CD4-positive, alpha-beta T cell (primary cell): ENCODE measurements at regions not wholly inside any gene's neighbourhood (a gene's known extent, or its start where the extent isn't known, plus 50 kb on each side); places are given as distances from the start of the nearest gene placed in this dataset.

ENCODE experiments used
- ATAC-seq: fragments of 200-7000 bp; cut with Tn5 transposase; one replicate; pipeline ENCODE4 v1.10.0; 2022; ENCODE audit warnings: mild to moderate bottlenecking; ENCODE audit not compliant: poor library complexity
- CTCF ChIA-PET: fragments of 350-600 bp; sonication (Branson Sonifier 250); formaldehyde crosslinking; loops from one replicate; lab custom pipeline; 2021; ENCODE audit warnings: antibody characterized with exemption, inconsistent platforms; lab: Charles Lee
- POLR2A ChIA-PET: fragments of 350-600 bp; sonication (Branson Sonifier 250); formaldehyde crosslinking; loops from one replicate; lab custom pipeline; 2021; ENCODE audit warnings: antibody characterized with exemption, inconsistent platforms; lab: Charles Lee
- DNase-seq, 14 experiments: peaks; one replicate each; pipeline ENCODE4 v3.0.0-alpha.2; 2013 to 2020; ENCODE audit warnings: mixed read lengths in 2 of 14
- H3K27ac ChIP-seq, 2 donors: one replicate each; pipeline versions ENCODE4 v1.5.1 to v1.7.0; 2013; ENCODE audit warnings: low read length in 2 of 2, low read depth in 1 of 2, mild to moderate bottlenecking in 1 of 2
- H3K27me3 ChIP-seq, 2 experiments: 1 replicate in 1 of 2; 2 replicates in 1 of 2; pipeline versions ENCODE4 v1.6.1 to v1.7.0; 2013; ENCODE audit warnings: low read length in 2 of 2, control low read depth in 1 of 2, mild to moderate bottlenecking in 1 of 2, moderate library complexity in 1 of 2; ENCODE audit not compliant: insufficient read depth in 2 of 2, control insufficient read depth in 1 of 2
- H3K36me3 ChIP-seq: one replicate; pipeline ENCODE4 v1.6.1; 2013; ENCODE audit warnings: low read length, control low read depth; ENCODE audit not compliant: insufficient read depth
- H3K4me1 ChIP-seq: one replicate; pipeline ENCODE4 v1.6.1; 2013; ENCODE audit warnings: low read length, control low read depth; ENCODE audit not compliant: insufficient read depth
- H3K4me3 ChIP-seq: one replicate; pipeline ENCODE4 v1.5.1; 2013; ENCODE audit warnings: mild to moderate bottlenecking, low read length, moderate library complexity
- H3K9me3 ChIP-seq, 2 experiments: 1 replicate in 1 of 2; 2 replicates in 1 of 2; pipeline versions ENCODE4 v1.6.1 to v1.7.0; 2013; ENCODE audit warnings: low read length in 2 of 2, mild to moderate bottlenecking in 2 of 2, control low read depth in 1 of 2, moderate library complexity in 1 of 2; ENCODE audit not compliant: control insufficient read depth in 1 of 2, insufficient read depth in 1 of 2
- H3K27ac Mint-ChIP-seq: one replicate; pipeline ENCODE4 v1.8.0; 2020; ENCODE audit warnings: mixed read lengths
- H3K27me3 Mint-ChIP-seq: one replicate; pipeline ENCODE4 v1.8.0; 2021; ENCODE audit warnings: mixed read lengths
- H3K36me3 Mint-ChIP-seq: one replicate; pipeline ENCODE4 v1.8.0; 2021; ENCODE audit warnings: low read depth, mixed read lengths
- H3K4me1 Mint-ChIP-seq: one replicate; pipeline ENCODE4 v1.8.0; 2021; ENCODE audit warnings: low read depth, mixed read lengths
- H3K4me3 Mint-ChIP-seq: one replicate; pipeline ENCODE4 v1.8.0; 2020; ENCODE audit warnings: mild to moderate bottlenecking, mixed read lengths
- H3K9me3 Mint-ChIP-seq: one replicate; pipeline ENCODE4 v1.8.0; 2020; ENCODE audit warnings: mixed read lengths
- intact Hi-C, 2 experiments: fragments of 100-400 bp; cut with DNase I in 1 of 2; cut with micrococcal nuclease in 1 of 2; formaldehyde crosslinking; loops; one replicate each; pipeline versions ENCODE4 v1.15.1 to v1.9.0; 2023 to 2025; cut with DNase I, micrococcal nuclease
- TF ChIP-seq, protein P1 (sequence below): fragments of 200-600 bp; IDR thresholded peaks from one replicate; pipeline ENCODE4 v1.8.0; 2022; ENCODE audit warnings: antibody characterized with exemption, mild to moderate bottlenecking

- H3K27me3 ChIP-seq: peaks cover 0 to 4% of the 10 kb centered on the region in 2 experiments
- H3K4me3 Mint-ChIP-seq: no peak overlapping the region
- ChIA-PET CTCF (no interaction called here), POLR2A (no interaction called here)
- H3K36me3 Mint-ChIP-seq: no peaks in the 10 kb centered on the region
- H3K4me1 ChIP-seq: no peaks in the 10 kb centered on the region
- no peak for ATAC-seq
- H3K9me3 ChIP-seq: peaks cover 0 to 11% of the 10 kb centered on the region in 2 experiments
- H3K27ac ChIP-seq: no peak overlapping the region
- intact Hi-C loops: no loop called here
- no peaks in the 10 kb centered on the region for H3K27me3 Mint-ChIP-seq
- DNase-seq: no peak
- H3K27ac Mint-ChIP-seq: no peak overlapping the region
- TF ChIP-seq, protein P1, sequence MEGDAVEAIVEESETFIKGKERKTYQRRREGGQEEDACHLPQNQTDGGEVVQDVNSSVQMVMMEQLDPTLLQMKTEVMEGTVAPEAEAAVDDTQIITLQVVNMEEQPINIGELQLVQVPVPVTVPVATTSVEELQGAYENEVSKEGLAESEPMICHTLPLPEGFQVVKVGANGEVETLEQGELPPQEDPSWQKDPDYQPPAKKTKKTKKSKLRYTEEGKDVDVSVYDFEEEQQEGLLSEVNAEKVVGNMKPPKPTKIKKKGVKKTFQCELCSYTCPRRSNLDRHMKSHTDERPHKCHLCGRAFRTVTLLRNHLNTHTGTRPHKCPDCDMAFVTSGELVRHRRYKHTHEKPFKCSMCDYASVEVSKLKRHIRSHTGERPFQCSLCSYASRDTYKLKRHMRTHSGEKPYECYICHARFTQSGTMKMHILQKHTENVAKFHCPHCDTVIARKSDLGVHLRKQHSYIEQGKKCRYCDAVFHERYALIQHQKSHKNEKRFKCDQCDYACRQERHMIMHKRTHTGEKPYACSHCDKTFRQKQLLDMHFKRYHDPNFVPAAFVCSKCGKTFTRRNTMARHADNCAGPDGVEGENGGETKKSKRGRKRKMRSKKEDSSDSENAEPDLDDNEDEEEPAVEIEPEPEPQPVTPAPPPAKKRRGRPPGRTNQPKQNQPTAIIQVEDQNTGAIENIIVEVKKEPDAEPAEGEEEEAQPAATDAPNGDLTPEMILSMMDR: no peak
- no peaks in the 10 kb centered on the region for H3K36me3 ChIP-seq
- H3K4me1 Mint-ChIP-seq: no peaks in the 10 kb centered on the region
- no peak overlapping the region for H3K4me3 ChIP-seq
- H3K9me3 Mint-ChIP-seq: no peaks in the 10 kb centered on the region
Measured at GRCh38 chr16:86975445-86975844, 341.7 kb downstream of the C16orf95 start.

DNA sequence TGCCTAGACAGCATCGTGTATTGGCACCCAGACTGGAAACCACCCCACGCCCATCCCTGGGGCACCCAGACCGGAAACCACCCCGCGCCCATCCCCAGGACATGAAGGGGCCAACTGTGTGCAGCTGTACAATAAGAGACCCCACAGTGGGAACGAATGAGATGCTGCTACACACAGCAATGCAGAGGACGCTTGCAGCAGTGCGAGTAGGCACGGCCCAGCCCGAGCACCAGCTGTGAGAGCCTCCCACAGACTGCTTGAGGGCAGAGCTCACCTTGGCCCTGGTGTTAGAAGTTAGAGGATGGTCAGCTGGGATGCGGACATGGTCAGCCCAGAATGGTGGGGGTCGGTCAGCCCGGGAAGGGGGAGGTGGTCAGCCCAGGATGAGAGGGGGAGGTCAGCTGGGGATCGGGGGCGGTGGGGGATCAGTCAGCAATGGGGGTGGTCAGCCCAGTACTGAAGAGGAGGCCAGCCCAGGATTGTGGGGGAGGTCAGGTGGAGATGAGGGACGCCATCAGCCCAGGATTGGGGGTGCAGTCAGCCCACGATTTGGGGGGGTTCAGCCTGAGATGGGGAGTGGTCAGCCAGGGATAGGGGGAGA is 340.0 kb downstream of the C16orf95 start:
- Mint-ChIP-seq H3K27me3 (no peaks in the 10 kb centered on the region), H3K36me3 (no peaks in the 10 kb centered on the region), H3K4me3 (no peak overlapping the region), H3K9me3 (no peaks in the 10 kb centered on the region), H3K27ac (no peak overlapping the region), H3K4me1 (no peaks in the 10 kb centered on the region)
- H3K27me3 ChIP-seq: peaks cover 0 to 4% of the 10 kb centered on the region in 2 experiments
- DNase-seq (no peak), ATAC-seq (no peak)
- intact Hi-C loops: no loop called here
- TF ChIP-seq, protein P1: no peak
- H3K27ac ChIP-seq: no peak overlapping the region
- ChIA-PET CTCF (no interaction called here), POLR2A (no interaction called here)
- no peaks in the 10 kb centered on the region for H3K4me1 ChIP-seq
- H3K9me3 ChIP-seq: peaks cover 0 to 5% of the 10 kb centered on the region in 2 experiments
- no peak overlapping the region for H3K4me3 ChIP-seq
- no peaks in the 10 kb centered on the region for H3K36me3 ChIP-seq

GRCh38 chr16:86978445-86979030 is 338.7 kb downstream of the C16orf95 start:
- POLR2A ChIA-PET: no interaction called here
- H3K36me3 Mint-ChIP-seq: no peaks in the 10 kb centered on the region
- ATAC-seq: no peak
- H3K27ac Mint-ChIP-seq: no peak overlapping the region
- H3K4me1 Mint-ChIP-seq: no peaks in the 10 kb centered on the region
- no peaks in the 10 kb centered on the region for H3K27me3 Mint-ChIP-seq
- Histone ChIP-seq H3K4me1 (no peaks in the 10 kb centered on the region), H3K27me3 (peaks cover 0 to 4% of the 10 kb centered on the region in 2 experiments), H3K36me3 (no peaks in the 10 kb centered on the region), H3K9me3 (peaks cover 0 to 10% of the 10 kb centered on the region in 2 experiments), H3K27ac (no peak overlapping the region), H3K4me3 (no peak overlapping the region)
- DNase-seq: no peak
- H3K4me3 Mint-ChIP-seq: no peak overlapping the region
- TF ChIP-seq, protein P1: no peak
- CTCF ChIA-PET: no interaction called here
- intact Hi-C loops: no loop called here
- H3K9me3 Mint-ChIP-seq: no peaks in the 10 kb centered on the region
